Right kidney (tissue), 1 donor: ENCODE measurements at regions not wholly inside any gene's neighbourhood (a gene's known extent, or its start where the extent isn't known, plus 50 kb on each side); places are given as distances from the start of the nearest gene placed in this dataset.
"Not testable (repeated sequence)": the region's sequence is repeated elsewhere in the genome, so short reads cannot be mapped to it uniquely, and the experiment has no call there.

Source experiments
- DNase-seq: peaks from one replicate; pipeline ENCODE4 v3.0.0-alpha.2; 2016

DNA sequence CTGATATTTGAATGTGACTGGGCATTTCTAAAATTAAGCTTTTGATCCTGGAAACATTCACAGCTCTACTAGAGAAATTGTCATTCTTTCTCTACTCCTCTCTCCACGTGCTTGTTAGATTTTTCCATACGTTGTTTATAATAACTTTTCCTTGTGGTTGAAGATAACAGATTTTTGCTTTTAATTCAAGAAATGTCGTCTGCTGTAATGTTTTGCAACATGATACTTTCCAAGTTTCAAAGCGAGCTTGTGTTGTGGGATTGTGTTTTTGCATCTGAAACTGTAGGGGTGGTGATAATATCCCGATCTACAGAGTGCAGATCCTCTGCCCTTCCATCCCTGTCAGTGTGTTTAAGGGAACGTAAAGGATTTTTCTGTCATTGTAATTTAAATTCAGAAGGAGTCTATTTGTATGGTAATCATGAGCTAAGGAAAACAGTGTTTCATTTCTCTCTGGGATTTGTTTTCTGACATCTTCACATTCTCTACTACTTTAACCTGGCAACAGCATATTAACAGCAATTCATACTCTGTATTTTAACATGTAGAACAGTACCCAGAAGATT is 321.4 kb downstream of the FAT3 start:
- DNase-seq = no peak

DNA sequence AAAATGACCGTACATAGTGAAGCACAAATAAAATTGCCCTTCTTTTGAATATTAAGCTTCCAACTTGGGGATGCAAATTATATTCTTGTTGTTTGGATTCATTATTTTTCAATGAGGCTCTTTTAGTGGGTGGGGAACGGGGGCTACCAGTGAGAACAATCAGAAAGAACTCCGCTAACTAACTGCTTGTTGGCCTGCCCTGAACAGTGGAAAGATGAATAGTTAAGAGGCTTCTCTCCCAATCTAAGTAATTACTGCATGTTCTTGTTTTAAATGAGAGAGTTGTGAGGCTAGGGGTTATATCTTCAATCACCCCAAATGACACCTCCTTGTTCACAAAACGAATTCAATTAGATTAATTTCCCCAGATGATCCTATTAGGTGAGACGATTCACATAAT is 322.0 kb downstream of the FAT3 start:
- DNase-seq = no peak

DNA sequence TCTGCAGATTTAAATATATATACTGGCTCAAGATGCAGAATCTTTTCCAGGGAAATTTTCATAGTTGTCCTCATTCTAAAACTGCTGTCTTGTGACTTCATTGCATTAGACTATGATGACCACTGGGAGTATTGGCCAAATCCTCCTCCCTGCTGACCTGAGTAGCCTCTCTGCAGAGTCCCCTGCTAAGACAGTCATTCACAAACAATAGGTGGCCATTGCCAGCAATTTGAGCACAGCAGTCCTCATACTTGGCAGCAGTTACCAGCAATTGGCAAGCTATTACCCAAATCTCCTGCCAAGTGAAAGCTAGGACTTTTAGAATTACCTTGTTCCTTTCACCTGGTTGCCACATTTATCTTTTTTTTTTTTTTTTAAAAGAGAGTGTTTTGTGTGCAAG is 325.8 kb downstream of the FAT3 start:
- no peak for DNase-seq

DNA sequence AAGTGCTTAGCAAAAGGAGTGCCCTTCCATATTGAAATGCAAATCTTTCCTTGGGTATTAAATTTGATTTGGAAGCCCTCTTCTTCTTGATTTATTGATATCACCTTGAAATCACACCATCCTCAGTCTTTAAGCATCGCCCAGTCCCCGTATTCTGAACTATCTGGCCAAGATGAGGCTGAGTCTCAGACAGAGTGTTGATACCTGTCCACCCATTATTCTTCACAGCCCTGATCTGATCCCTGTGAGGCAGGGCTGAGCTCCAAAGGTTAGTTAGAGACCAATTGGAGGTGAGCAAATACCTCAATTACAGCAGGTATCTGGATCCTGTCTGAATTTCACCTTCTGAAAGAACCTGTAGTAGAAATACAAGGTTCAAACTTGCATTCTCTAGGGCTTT is 326.3 kb downstream of the FAT3 start:
- DNase-seq = no peak

DNA sequence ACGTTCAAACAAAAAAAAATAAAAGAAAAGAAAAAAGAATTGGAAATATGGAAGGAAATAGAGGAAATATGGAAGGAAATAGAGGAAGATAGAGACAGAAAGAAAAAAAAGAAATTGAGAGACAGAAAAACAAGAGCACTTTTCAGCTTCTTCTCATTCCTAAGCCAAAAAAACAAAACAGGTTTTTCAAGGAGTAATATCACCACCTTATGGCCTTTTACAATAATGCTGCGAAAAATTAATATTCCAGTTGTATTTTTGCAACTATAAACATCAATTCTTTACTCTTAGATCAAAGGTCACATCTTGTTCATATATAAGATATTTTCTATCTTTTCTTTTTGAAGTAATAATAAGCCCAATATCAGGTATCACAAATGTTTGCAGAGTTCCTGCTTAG is 328.3 kb downstream of the FAT3 start:
- DNase-seq = no peak

DNA sequence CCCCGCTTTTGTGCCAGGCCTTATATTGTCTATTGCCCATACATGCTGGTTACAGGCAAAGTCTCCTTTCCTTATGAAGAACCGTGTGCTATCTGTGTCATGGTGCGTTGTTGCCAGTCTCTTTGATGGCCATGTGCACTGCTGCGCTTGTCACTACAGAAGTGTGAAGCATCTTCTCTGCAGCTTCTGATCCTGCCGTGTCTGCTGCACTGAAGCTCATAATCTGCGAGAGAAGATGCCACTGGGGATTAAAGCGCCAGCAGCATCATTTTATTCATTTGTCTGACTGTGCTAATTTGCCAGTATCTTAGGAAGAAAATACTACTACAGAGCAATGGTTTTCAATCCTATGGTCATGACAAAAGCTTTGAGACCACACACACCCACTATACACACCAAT is 330.1 kb downstream of the FAT3 start:
- DNase-seq = no peak

DNA sequence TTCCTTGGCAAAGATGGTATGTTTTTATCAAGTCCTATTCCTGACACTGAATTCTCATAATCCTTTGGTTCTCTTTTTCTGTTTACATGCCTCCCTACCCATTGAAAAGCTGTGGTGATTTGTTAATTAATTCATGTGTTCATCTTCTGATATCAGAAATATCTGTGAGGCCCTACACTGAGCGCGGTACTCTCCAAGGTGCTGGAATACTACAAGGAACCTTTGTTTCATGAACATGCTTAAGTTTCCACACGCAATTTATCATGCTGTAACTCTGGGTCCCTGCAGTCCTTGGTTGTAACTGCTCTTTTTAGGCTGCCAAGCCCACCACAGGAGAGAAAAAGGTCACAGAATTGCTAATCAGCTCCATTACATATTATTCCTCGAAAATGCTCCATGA is 331.8 kb downstream of the FAT3 start:
- no peak for DNase-seq

DNA sequence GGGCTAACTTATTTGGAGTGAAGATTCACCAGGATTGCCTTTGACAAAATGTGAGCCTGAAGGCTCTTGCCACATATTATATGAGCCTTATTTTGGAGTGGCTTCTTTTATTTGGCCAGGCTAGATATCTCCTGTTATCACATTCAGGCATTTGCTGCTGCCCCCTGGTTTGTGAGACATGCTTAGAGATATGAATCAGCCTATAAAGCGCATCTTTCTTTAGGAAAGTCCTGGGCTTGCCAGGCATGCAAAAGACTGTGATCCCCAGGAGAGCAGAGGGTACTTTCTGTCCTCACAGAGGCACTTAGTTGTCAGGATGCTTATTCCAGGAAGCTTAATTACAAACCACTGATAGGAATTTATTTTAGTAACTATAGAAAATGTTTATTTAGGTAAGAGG is 333.3 kb downstream of the FAT3 start:
- no peak for DNase-seq

DNA sequence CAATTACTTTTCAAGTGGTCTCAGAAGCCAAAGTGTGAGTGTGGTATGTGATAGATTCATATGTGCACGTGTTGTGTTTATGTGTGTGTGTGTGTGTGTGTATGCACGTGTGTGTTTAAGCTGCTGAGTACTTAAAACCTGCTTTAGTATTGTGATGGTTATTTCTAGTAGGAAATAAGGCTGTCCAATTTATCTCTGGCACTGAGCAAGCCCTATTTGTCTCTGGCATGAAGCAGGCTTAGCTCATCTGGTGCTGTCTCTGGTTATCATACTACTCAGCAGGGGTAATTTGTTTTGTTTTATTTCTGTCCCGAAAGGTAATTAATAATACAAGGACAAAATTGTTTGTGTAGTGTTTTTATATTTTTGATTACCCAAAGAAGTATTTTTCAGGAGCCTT is 333.7 kb downstream of the FAT3 start:
- no peak for DNase-seq

DNA sequence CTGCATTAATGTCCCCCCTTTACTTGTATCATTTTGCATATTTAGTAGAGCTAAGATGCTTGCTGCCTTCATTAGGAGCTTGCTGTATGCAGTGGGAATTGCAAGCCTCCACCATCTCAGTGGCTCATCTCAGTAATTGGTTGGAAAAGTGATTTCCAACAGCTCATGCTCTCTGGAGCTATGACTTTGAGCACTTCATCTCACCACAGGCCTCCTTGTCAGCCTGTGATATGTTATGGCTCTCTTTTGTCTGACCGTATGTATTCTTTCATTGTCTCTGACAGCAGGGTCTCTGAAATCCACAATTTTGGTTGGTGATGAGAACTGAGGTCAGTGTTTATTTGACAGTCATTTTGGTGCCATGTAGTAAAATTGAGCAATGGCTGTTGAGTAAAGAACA is 345.1 kb downstream of the FAT3 start:
- no peak for DNase-seq

DNA sequence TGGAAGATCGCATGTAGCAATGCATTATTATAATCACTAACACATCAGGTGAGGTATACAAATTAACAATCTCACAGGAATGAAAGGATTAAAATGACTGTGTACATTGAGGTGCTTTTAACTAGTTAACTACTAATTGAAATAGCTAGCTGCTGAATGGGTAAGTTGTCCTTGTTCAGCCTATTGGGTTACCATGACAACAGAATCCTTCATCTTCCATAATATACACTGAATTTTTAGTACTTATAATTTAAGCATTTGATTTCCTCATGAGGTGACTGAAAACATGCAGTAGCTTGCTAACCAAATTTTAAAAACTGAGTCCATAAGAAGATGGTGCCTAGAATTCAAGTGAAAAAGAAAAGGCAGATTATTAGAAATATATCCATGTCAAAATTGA is 347.9 kb downstream of the FAT3 start:
- DNase-seq = no peak

DNA sequence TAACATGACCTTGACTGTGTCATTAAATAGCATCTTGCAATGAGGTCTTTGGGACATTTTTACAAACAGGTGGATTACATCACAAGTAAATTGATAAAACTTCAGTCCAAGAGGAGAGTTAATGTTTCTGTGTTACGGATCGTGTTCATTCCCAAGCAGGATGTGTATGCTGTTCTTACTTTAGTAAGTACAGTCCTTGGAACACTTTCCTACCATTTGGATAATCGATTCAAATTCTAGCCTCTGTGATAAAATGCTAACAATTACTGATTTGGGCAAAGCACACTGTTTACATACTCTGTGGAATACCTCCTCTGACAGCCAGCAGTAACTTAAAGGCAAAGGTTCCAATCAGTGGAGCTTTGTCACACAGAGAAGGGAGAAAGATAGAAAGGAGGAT is 351.7 kb downstream of the FAT3 start:
- DNase-seq = no peak

DNA sequence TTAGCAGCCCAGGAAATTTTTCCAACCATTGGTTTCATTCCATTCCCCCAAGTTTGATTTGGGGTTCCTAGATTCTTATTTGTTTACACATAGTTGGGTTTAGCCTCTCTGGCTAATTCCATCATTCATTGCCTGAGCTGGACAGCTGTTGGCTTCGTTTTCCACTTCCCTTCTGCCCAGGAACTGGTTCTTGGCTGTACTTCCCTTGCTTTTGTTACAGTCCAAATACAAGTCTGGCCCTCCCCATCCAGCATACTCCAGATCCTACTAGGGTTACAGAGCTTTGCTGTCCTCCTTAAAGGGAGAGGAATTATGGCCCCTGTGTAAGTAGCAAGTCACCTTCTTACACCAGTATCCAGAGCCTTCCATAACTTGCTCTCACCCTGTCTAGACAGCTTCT is 356.3 kb downstream of the FAT3 start:
- DNase-seq = no peak

DNA sequence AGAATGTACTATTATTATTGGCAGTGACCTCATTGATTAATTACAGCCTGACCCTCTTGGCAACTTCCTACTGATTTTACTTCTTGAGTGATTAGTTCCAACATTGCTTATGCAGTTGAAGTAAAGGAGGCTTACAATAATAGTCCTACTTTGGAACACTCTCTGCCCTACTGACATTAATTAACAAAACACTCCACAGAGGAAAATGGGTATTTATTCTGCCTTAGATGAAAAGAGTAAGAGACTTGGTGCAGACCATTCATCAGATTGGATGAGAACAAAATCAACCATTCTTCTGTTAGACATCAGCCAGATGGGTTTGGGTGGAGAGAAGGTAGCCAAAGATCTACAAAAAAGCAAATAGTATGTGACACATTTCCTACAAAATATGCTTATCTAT is 363.8 kb downstream of the FAT3 start:
- DNase-seq = no peak

DNA sequence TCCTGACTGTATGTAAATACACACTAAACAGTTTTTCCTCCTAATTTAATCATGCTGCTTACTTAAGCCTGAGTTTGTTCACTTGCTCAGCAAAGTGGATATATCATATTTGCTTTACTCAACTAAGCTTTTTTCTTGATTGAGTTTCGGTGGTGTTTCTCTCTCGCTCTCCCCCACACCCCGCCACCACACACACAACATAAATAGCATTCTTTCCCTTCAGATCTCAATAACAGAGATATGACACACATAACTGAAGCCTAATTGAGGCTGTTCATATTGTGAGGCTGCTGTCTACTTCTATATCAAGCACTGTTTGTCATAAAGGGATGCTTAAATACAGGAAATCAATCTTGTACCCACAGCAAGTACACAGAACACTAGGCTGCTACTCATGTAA is 364.9 kb downstream of the FAT3 start:
- DNase-seq = no peak

DNA sequence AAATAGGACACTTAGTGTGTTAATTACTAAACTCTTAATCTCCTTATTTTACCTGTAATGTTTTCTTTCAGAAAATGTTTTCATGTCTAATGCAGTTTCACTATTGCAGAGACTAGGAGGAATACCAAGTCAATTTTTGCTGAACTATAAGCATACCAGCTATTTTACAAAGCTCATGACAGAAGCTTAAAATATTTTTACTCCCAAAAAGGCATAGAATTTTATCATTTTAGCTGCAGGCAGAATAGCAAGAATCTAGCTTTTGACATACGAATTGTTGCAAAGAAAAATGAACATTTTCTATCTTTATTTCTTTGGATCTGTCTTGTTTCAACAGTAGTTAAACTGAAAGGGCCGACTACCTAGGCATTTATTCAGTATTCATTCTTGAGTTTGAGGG is 366.9 kb downstream of the FAT3 start:
- no peak for DNase-seq

DNA sequence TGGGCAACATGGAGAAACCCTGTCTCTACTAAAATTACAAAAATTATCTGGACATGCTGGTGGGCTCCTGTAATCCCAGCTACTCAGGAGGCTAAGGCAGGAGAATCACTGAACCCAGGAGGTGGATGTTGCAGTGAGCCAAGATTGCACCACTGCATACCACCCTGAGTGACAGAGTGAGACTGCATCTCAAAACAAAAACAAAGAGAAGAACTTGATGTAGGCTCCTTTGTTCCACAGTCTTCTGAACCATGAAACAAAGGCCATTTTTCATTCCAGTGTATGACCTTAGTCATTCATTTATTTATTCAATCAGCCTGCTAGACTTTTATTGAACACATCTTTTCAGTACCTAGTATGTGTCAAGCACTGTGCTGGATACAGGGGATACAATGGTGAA is 369.6 kb downstream of the FAT3 start:
- DNase-seq = no peak

DNA sequence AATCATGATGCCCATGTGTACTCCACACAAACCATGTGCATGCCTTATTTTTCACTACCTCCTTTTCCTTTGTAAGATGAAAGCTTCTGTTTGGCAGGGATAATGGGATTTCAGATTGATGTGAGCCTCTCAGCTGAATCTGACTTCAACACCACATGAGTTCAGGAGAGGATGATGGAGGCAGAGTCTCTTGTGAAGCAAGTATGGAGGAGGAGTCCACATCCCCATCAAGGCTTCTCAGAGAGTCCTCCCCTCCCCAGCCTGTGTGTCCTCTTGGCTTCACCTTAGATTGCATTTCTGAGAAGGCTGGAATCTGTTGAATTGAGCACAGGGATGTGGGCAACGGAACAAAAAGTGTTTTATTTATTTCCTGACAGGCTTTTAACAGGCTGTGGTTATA is 370.4 kb downstream of the FAT3 start:
- no peak for DNase-seq

DNA sequence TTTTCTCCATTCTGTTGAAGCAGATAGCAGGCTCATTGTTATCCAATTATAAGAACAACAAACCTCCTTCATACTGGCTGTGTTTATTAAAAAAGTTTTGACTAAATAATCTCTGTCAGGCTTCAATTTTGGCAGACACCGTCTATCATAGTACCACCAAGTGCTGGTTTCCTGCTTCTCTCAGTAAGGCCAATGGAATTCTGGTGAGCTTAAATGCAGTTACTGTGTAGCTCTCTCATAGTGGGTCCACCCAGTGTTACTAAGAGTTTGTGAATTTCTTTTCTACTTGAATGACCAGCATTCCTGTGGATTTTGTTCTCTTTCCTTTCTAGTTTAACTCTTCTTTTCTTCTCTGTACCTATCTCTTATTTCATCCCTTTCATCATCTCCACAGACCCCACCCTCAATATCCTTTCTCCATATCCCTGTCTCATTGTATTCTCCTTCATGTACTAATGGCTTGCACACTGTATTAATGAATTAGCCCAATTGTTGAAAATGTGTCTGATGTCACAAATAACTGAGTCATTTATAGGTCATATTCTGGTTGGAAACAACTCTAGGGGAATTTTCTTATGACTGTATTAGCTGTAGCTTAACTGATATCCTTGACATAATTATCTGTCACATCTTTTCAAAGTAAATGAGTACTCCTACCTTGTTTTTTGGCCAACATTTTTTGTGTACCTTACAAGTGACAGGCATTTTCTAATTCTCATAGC is 372.1 kb downstream of the FAT3 start:
- DNase-seq = no peak

DNA sequence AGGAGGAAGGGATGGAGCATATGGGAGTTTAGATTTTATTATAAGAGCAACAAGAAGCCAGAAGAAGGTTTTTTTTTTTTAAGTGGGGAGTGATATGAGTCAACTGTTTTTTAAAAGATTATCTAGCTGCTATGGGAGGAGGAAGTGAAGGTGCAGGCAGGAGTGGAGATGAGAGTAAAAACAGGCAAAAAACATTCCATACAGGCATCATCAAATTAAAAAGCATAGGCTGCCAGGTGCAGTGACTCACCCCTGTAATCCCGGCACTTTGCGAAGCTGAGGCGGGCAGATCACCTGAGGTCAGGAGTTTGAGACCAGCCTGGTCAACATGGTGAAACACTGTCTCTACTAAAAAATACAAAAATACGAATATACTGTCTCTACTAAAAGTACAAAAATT is 368.4 kb upstream of the MTNR1B start:
- DNase-seq = no peak

DNA sequence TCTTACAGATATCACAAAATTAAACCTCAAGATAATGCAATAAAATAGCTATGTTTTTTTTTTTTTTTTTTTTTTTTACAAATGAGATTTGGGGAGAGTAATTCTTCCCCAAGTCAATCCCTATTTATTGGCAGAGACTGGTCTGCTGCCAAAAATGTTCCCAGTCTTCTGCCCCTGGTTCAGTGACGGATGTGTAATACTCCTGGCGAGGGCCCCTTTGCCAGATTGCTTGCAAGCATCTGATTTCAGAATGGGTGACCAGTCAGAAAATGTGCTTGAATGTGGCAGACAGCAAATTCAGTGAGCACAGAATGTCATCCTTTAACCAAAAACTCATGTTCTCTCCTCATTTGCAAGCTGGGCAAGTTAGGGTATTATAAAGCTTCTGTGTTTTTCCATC is 363.8 kb upstream of the MTNR1B start:
- no peak for DNase-seq

DNA sequence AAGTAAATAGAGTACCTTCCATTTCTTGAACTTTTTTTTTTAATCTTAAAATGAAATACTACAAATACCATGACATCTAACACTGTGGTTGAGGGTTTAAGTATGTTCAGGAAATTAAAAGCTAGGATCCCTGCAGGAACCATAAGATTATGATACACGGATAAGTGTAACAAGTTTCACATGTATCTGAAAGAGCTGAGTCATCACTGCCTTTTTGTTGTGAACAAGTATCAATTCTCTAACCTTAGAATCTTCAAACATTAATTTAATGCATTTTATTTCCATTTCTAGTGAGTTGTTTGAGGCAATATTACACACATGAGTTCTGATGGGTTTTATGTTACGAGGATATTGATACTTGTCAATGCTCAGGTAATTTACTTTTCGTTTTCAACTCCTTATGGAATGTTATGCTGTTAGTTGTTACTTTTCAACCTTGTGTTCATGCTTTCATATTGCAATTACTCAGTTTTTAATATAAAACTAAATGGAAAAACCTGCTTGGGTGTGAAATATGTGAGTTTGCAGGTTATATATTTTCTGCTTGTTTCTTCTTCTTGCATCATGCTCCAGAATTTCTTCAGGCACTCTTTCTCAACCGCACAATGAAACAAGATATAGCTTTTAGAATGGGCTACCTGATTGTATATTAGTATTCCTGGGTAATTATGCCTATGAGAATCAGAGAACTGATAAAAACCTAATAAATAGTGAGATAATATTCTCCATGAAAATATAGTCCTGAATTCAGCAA is 361.3 kb upstream of the MTNR1B start:
- no peak for DNase-seq

DNA sequence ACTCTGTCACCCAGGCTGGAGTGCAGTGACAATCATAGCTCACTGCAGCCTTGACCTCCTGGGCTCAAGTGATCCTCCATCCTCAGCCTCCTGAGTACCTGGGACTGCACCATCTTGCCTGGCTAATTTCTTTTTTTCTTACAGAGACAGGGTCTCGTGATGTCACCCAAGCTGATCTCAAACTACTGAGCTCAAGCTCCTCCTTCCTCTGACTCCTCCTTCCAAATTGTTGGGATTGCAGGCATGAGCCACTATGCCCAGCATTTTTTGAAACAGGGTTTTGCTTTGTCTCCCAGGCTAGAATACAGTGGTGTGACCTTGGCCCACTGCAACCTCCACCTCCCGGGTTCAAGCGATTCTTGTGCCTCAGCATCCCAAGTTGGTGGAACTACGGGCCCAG is 358.3 kb upstream of the MTNR1B start:
- no peak for DNase-seq

DNA sequence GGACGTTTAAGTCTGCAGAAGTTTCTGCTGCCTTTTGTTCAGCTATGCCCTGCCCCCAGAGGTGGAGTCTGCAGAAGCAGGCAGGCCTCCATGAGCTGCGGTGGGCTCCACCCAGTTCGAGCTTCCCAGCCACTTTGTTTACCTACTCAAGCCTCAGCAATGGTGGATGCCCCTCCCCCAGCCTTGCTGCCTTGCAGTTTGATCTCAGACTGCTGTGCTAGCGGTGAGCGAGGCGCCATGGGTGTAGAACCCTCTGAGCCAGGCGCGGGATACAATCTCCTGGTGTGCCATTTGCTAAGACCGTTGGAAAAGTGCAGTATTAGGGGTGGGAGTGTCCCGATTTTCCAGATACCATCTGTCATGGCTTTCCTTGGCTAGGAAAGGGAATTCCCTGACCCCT is 351.4 kb upstream of the MTNR1B start:
- DNase-seq = not testable (repeated sequence)
